Endothelial cell (in vitro differentiated cells): ENCODE measurements at regions not wholly inside any gene's neighbourhood (a gene's known extent, or its start where the extent isn't known, plus 50 kb on each side); places are given as distances from the start of the nearest gene placed in this dataset.

Experiments
- DNase-seq: peaks from one replicate; pipeline ENCODE4 v3.0.0; 2021; ENCODE audit warnings: low spot score
- H3K27ac Mint-ChIP-seq: one replicate; pipeline ENCODE4 v1.8.0; 2021; ENCODE audit warnings: mixed read lengths, inconsistent platforms; ENCODE audit not compliant: unreplicated experiment
- H3K27me3 Mint-ChIP-seq: one replicate; pipeline ENCODE4 v1.8.0; 2021; ENCODE audit warnings: mild to moderate bottlenecking, moderate library complexity, mixed read lengths, inconsistent platforms; ENCODE audit not compliant: unreplicated experiment
- H3K36me3 Mint-ChIP-seq: one replicate; pipeline ENCODE4 v1.8.0; 2021; ENCODE audit warnings: mild to moderate bottlenecking, low read depth, mixed read lengths, inconsistent platforms; ENCODE audit not compliant: unreplicated experiment
- H3K4me1 Mint-ChIP-seq: one replicate; pipeline ENCODE4 v1.8.0; 2021; ENCODE audit warnings: mild to moderate bottlenecking, mixed read lengths, inconsistent platforms; ENCODE audit not compliant: unreplicated experiment
- H3K4me3 Mint-ChIP-seq: one replicate; pipeline ENCODE4 v1.8.0; 2021; ENCODE audit warnings: mild to moderate bottlenecking, mixed read lengths, inconsistent platforms; ENCODE audit not compliant: unreplicated experiment
- H3K9me3 Mint-ChIP-seq: one replicate; pipeline ENCODE4 v1.8.0; 2021; ENCODE audit warnings: mixed read lengths, inconsistent platforms; ENCODE audit not compliant: unreplicated experiment
- CTCF ChIP-seq: fragments of 200-600 bp; sonication (generic); IDR thresholded peaks from one replicate; pipeline ENCODE4 v1.5.0; 2021; ENCODE audit warnings: antibody characterized with exemption; ENCODE audit not compliant: unreplicated experiment

- Mint-ChIP-seq H3K27me3 (peaks cover 1% of the 10 kb centered on the region), H3K36me3 (no peaks in the 10 kb centered on the region), H3K4me1 (no peaks in the 10 kb centered on the region), H3K4me3 (no peak overlapping the region), H3K9me3 (no peaks in the 10 kb centered on the region), H3K27ac (no peak overlapping the region)
- no peak for DNase-seq
- TF ChIP-seq CTCF: no peak
These were observed 57.3 kb downstream of the MED10 start for GRCh38 chr5:6321078-6321477.

- Mint-ChIP-seq H3K27ac (no peak overlapping the region), H3K27me3 (peaks cover 3% of the 10 kb centered on the region), H3K4me1 (no peaks in the 10 kb centered on the region), H3K4me3 (no peak overlapping the region), H3K36me3 (no peaks in the 10 kb centered on the region), H3K9me3 (no peaks in the 10 kb centered on the region)
- no peak for DNase-seq
- no peak for TF ChIP-seq CTCF
These were observed 59.2 kb downstream of the MED10 start for GRCh38 chr5:6319116-6319515.

- no peak for DNase-seq
- Mint-ChIP-seq H3K36me3 (no peaks in the 10 kb centered on the region), H3K4me1 (no peaks in the 10 kb centered on the region), H3K9me3 (no peaks in the 10 kb centered on the region), H3K27me3 (peaks cover 2% of the 10 kb centered on the region), H3K4me3 (no peak overlapping the region), H3K27ac (no peak overlapping the region)
- TF ChIP-seq CTCF: no peak
These were observed 61.1 kb downstream of the MED10 start for GRCh38 chr5:6317116-6317798.

GRCh38 chr5:6315580-6315979 is 62.8 kb downstream of the MED10 start:
- peaks cover 2% of the 10 kb centered on the region for H3K27me3 Mint-ChIP-seq
- no peak for DNase-seq
- H3K4me1 Mint-ChIP-seq: no peaks in the 10 kb centered on the region
- TF ChIP-seq CTCF: no peak
- no peaks in the 10 kb centered on the region for H3K9me3 Mint-ChIP-seq
- H3K36me3 Mint-ChIP-seq: no peaks in the 10 kb centered on the region
- no peak overlapping the region for H3K4me3 Mint-ChIP-seq
- H3K27ac Mint-ChIP-seq: no peak overlapping the region

- H3K4me1 Mint-ChIP-seq: no peaks in the 10 kb centered on the region
- DNase-seq: no peak
- no peak overlapping the region for H3K27ac Mint-ChIP-seq
- no peaks in the 10 kb centered on the region for H3K36me3 Mint-ChIP-seq
- TF ChIP-seq CTCF: no peak
- no peaks in the 10 kb centered on the region for H3K9me3 Mint-ChIP-seq
- peaks cover 2% of the 10 kb centered on the region for H3K27me3 Mint-ChIP-seq
- no peak overlapping the region for H3K4me3 Mint-ChIP-seq
These were observed 66.5 kb downstream of the MED10 start for GRCh38 chr5:6311568-6312501.
